PC-3 (cell line): ENCODE measurements at regions not wholly inside any gene's neighbourhood (a gene's known extent, or its start where the extent isn't known, plus 50 kb on each side); places are given as distances from the start of the nearest gene placed in this dataset.

Source experiments
- CTCF ChIP-seq: fragments of 300-600 bp; sonication (generic); conservative IDR thresholded peaks from 2 replicates; pipeline ENCODE4 v1.5.1; 2017; ENCODE audit warnings: antibody characterized with exemption, low read depth, mild to moderate bottlenecking, low read length
- EZH2 ChIP-seq: fragments of 300-600 bp; sonication (generic); IDR thresholded peaks from one replicate; pipeline ENCODE4 v1.6.1; 2017; ENCODE audit warnings: antibody characterized with exemption, mild to moderate bottlenecking, low read length; ENCODE audit not compliant: unreplicated experiment
- EZH2phosphoT487 ChIP-seq: fragments of 300-600 bp; sonication (generic); IDR thresholded peaks from 2 replicates; pipeline ENCODE4 v1.6.1; 2018; ENCODE audit warnings: mild to moderate bottlenecking, antibody characterized with exemption, low read length, borderline replicate concordance

GRCh38 chr9:88748566-88749261, 213.7 kb downstream of the NXNL2 start:
- TF ChIP-seq CTCF, result no peak
- TF ChIP-seq EZH2phosphoT487, result no peak
- TF ChIP-seq EZH2, result no peak
